Activated T-helper 1 cell treated with Interleukin-2 at 50 U/mL for 16 hours (primary cell): ENCODE measurements at regions not wholly inside any gene's neighbourhood (a gene's known extent, or its start where the extent isn't known, plus 50 kb on each side); places are given as distances from the start of the nearest gene placed in this dataset.
A peak's percentile ranks its signal among the peaks of the same experiment; 100 is the strongest.

Source experiments
- DNase-seq: peaks from one replicate; pipeline ENCODE4 v3.0.0-alpha.2; 2020; ENCODE audit warnings: low read depth

DNA sequence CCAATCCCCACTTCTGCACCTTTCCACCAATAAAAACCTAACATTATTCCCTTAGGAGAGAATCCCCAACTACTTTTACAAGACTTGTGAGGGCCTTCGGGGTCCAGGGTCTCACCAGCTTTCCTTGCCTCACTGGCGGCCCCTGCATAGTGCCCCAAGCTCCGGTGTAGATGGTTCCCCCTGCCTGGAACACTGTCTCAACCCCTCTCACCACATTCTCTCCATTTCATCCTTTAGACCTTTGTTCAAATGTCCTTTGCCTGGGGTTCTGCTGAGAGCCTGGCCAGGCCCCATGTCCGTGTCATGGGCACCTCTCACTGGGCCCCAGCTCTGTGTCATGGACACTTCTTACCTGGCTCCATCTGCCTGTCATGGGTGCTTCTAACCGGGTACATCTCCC, 64.5 kb upstream of the SORCS3 start:
- DNase-seq: no peak

DNA sequence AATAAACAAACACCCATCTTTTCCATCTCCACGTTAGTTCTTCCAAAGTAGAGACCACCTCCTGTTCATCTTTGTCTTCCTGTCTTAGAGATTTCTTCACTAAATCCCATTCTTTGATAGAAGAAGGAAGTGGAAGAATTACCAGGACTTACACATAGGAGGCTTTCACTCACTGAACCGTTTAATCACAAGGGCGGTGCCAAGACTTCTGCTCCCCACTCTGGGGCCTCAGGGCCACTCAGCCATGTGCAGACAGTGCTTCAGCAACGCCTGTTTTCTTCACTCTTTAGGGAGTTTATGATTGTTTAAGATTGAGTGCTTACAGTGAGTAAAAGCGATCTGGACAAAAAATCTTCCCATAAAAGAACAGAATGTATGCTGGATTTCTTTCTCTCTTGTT, 63.9 kb upstream of the SORCS3 start:
- DNase-seq: no peak

DNA sequence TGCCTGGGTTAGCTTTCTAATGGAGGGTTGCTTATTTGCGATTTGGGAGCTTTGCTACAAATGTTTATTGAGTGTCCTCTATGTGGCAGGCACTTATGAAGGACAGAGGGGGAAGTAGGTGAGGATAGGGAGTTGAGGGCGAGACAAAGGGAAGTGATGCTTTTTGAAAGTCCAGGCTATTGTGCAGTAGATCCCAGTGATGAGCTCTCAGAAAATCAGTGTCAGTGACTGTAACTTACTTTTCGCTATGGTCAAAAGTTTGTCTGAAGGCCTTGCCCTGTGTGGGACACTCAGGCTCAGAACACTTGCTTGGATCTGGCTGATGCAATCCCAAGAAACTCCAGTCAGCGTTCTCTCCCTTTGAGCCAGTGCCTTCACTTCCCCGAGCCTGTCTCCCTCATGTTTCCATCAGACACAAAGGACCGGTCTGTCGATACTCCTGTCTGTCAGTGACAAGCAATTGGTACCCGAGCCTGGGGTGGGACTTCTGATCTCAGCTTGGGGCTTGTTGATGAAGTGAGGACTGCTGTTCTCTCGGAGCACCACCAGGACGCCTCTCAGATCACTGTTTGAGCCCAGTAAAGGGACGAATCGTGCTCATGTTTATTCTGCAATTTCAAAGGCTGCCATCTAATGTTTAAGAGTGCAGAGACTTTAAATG, 63.1 kb upstream of the SORCS3 start:
- no peak for DNase-seq

DNA sequence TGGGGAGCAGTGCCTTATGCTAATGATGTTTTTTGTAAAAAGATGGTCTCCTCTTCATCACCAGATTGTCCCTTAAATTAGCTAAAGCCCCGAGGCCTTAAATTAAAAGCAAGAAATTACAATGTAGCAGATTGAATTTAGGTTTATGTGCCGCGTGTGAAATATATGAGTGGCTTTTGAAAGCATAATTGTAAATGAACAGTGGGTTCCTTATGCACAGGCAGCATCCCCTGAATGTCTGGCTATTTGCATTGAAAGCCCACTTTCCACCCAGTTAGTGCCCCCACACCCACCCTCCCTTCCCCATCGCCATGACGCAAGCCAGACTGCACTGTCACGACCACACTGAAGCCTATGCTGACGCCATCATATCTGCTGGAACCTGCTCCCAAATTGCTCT, 62.4 kb upstream of the SORCS3 start:
- no peak for DNase-seq

DNA sequence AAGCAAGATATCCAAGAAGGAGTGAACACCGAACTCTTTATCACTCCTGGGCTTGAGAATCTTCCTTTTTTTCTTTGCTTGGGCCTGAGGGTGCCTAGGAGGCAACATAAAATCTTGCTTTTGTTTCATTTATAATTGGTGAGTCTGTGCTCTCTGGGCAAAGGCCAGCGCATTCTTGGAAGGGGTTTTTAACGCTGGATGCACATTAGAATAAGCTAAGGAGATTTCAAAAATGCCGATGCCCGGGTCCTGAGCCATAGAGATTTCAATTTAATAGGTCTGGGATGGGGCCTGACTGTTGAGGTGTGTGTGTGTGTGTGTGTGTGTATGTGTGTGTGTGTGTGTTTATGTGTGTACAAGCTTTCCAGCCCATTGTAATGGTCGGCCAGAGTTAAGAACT, 62.0 kb upstream of the SORCS3 start:
- DNase-seq: no peak

DNA sequence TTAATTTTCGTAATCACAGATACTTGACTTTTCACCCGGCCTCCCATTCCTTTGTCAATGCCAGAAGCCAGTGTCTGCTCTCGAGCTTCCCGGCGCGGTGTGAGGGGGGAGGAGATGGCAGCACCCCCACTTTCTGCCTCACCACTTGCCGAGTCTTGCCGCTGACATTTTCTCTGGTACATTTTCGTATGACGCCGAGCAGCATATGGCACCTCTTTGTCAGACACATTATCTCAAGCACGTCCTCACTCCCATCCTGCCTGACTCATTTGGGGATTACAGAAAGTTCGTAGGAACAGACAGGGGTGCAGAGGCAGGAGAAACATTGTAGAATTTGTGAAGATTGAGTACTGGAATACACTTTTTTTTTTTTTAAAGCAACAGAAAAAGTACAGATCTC, 60.8 kb upstream of the SORCS3 start:
- DNase-seq: no peak

DNA sequence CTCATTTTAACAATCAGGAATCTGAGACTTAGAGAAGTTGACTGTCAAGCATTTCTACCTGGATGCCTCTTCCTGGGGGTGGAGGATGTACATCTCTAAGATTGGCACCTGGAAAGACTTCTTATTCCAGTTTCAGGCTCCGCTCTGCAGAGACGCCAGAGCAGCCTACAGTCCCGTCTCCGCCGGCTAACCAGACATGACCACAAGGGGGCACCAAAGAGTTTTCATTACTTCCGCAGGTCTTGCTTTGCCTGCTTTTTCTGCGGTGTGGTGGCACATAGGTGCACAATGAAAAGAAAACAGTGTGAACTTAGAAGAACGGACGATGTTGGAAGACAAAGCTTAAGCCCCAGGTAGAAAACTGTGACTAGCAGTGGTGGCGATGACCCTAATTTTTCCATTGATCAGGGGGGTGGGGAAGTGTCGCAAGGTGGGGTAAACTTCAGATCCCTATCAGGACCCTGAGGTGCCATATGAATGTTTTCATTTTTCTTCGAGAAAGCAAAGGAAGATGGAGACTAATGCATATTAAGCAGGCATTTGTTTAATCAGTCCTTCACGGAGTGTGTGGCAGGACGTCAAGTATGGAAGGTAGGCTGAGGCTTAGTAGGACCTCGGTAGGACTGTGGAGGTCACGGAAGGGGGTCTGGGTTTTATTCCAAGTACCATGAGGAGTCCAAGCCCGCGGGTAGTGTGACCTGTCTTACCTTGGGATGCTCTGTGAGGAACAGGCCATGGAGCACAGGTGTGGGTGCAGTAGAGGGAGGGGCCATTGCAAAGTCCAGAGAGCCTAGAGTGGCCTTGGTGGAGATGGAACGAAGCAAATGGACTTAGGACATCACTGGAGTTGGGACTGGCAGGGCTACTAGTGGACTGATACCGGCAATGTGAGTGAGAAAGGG, 60.1 kb upstream of the SORCS3 start:
- peak; percentile 34 for DNase-seq

DNA sequence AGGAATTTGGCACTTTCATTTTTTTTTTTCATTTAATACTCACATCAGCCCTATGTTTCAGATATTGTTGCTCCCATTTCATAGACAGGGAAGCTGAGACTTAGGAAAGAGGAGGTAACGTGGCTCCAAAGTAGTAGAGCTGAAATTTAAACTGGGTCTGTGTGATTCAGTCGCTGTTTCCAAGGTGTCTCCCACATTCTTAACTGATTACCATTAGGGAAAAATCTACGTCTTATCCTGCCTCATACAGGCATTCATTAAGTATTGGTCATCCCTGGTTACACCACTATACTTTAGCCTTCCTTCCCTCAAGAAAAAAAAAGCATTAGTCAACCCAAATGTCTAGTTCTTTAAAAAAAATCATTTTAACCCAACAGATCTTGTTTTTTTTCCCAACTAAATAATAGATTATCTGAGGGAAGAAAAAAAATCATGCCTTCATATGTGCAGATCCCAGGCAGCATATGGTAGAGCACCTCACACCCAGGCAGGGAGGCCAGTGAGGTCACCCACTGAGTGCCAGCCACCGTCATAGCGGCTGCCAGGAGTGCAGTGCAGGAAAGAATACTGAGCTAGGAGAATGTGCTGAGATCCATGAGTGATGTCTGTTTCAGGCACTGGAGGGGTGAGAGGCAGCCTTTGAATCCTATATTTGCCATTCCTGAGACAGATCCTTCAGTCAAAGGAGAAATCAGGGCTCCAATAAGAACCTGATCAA, 59.0 kb upstream of the SORCS3 start:
- DNase-seq: no peak

DNA sequence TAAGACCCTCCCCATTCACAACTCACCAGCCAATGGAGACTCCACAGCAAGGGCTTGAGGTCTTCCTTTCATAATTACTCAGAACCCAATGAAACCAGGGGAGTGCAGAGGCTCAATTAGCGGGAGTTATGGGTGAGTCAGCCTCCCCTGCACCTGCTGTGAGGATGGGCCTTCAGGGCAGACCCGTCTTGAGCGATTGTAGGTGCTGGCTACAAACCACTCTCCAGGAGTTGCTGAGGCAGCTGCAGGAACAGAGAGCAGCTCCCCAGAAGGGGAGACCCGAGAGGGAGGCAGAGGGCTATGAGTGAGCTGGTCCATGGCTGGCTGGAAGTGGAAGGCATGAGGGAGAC, 58.5 kb upstream of the SORCS3 start:
- no peak for DNase-seq

DNA sequence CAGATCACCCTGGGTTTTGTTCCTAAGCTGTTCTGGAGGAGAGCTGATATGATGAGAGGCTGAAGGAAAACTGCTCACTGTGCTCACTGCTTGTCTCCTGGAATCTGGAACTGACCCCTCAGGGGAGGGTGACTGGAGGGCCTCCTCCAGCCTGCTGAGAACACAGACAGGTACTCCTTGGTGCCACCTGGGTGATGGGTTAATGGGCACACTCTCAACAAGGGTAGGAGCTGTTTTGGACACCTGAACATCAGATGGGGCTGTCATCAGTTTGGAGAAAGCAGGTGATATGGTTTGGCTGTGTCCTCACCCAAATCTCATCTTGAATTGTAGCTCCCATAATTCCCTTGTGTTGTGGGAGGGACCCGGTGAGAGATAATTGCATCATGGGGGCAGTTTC, 58.1 kb upstream of the SORCS3 start:
- no peak for DNase-seq

DNA sequence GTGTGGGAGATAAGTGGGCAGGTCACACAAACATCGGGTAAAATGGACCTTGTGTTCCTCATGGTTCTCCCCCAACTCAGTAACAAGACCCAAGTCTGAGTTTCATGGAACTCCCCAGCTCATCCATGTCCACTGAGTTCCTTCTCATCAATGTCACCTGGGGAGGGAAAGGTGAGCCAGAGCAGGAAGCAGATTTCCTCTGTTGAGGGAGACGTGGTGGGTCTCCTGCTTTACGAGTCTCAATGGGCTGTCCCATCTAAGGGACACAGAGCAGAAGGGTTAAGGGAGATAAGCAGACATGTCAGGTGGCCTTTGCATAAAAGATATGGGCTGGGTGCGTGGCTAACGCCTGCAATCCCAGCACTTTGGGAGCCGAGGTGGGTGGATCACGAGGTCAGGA, 56.5 kb upstream of the SORCS3 start:
- no peak for DNase-seq

DNA sequence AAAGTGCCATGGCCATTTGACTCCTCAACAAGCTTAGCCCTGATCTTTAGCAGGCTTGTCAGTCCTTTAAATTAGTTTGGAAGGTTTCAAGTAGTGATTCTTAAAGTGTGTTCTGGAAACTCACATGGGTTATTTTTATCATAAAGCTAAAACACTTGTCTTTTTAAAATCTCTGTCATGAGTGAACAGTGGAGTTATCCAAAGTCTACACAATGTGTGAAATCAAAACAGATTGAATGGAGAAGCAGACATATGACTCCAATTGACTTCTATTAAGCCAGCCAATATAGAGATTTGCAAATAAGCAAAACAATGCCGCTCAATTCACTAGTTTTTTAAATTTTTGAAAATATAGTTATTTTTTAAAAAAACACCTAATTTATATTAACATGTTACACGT, 53.3 kb upstream of the SORCS3 start:
- DNase-seq: no peak

DNA sequence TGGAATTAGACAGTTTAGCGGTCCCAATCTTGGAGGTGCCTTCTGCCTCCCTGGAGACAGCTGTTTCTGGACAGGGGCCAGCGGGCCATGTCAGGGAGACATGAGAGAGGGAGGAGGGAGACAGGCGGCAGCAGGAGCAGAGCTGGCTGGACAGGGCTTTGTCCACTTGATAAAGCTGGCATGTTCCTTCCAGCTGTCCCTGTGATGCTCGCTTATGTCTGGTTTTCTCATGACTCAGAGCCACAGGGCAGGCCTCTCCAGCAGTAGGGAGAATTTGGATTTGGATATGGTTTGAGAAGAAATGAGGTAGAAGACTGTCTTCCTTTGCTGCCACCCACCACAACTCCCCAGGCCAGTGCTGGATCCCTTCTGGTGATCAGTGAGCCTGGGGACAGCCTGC, 51.7 kb upstream of the SORCS3 start:
- no peak for DNase-seq

DNA sequence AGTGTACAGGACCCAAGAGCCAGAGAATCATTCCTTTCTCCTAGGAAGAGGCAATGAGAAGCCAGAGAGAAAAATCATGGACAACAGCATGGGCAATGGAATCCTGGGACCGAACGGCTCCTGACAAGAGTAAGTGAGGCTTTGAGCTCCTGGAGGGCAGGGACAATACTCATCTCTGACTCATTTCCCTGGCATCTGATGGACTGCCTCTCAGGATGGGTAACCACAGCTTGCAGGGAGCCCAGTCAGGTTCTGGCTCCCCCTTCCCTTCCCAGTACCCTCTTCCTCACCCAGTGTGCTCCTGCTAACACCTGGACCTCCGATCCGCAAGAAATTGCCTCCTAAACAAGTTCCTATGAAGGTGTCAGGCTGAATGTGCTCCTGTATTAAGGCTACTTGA, 51.2 kb upstream of the SORCS3 start:
- DNase-seq: no peak
